Cardiac muscle cell (in vitro differentiated cells and primary cell): ENCODE measurements at regions not wholly inside any gene's neighbourhood (a gene's known extent, or its start where the extent isn't known, plus 50 kb on each side); places are given as distances from the start of the nearest gene placed in this dataset.

Source experiments
- DNase-seq, 2 donors: peaks; one replicate each; pipeline versions ENCODE4 v3.0.0 to v3.0.0-alpha.2; 2010 to 2017; ENCODE audit warnings: low read depth in 1 of 2, low spot score in 1 of 2
- H3K27ac ChIP-seq: fragments of 200-600 bp; sonication (generic); 2 replicates; pipeline ENCODE4 v1.5.1; 2016
- H3K27me3 ChIP-seq: fragments of 200-600 bp; sonication (generic); 2 replicates; pipeline ENCODE4 v1.6.0; 2016; ENCODE audit warnings: control low read depth
- H3K36me3 ChIP-seq: fragments of 200-600 bp; sonication (generic); 2 replicates; pipeline ENCODE4 v1.5.1; 2016; ENCODE audit warnings: control low read depth
- H3K4me1 ChIP-seq: fragments of 200-600 bp; sonication (generic); 2 replicates; pipeline ENCODE4 v1.8.1; 2017; ENCODE audit warnings: low read depth, mild to moderate bottlenecking, mixed run types
- H3K4me3 ChIP-seq: fragments of 200-600 bp; sonication (generic); 2 replicates; pipeline ENCODE4 v1.5.1; 2016; ENCODE audit warnings: mild to moderate bottlenecking
- H3K9me3 ChIP-seq: fragments of 200-600 bp; sonication (generic); 2 replicates; pipeline ENCODE4 v1.5.1; 2017; ENCODE audit warnings: low read depth, mild to moderate bottlenecking, control low read depth
- CTCF ChIP-seq: IDR thresholded peaks from 2 replicates; pipeline ENCODE4 v1.5.1; 2012; ENCODE audit warnings: low read depth, mild to moderate bottlenecking, low read length

GRCh38 chr6:169075915-169076654, 177.6 kb downstream of the THBS2 start:
- Histone ChIP-seq H3K4me3 (no peak overlapping the region), H3K36me3 (no peaks in the 10 kb centered on the region), H3K27ac (no peak overlapping the region), H3K4me1 (no peaks in the 10 kb centered on the region), H3K27me3 (no peaks in the 10 kb centered on the region), H3K9me3 (no peaks in the 10 kb centered on the region)
- peak in 1 of 2 donors; percentile 42 for DNase-seq
- TF ChIP-seq CTCF, result no peak

- Histone ChIP-seq H3K27ac (no peak overlapping the region), H3K4me3 (no peak overlapping the region)
- TF ChIP-seq CTCF, result no peak
These were observed 178.3 kb downstream of the THBS2 start for GRCh38 chr6:169075211-169075914.

GRCh38 chr6:169074526-169074925, 179.1 kb downstream of the THBS2 start:
- DNase-seq, result peak in 1 of 2 donors; percentile 33
- H3K27me3 ChIP-seq, result no peaks in the 10 kb centered on the region
- no peak overlapping the region for H3K27ac ChIP-seq
- H3K4me1 ChIP-seq, result no peaks in the 10 kb centered on the region
- H3K9me3 ChIP-seq, result no peaks in the 10 kb centered on the region
- H3K4me3 ChIP-seq, result no peak overlapping the region
- no peak for TF ChIP-seq CTCF
- no peaks in the 10 kb centered on the region for H3K36me3 ChIP-seq

More at GRCh38 chr6:169075211-169075914, 178.3 kb downstream of the THBS2 start:
- DNase-seq, result peak in 1 of 2 donors; percentile 96
- H3K36me3 ChIP-seq, result no peaks in the 10 kb centered on the region
- H3K4me1 ChIP-seq, result no peaks in the 10 kb centered on the region
- no peaks in the 10 kb centered on the region for H3K27me3 ChIP-seq
- H3K9me3 ChIP-seq, result no peaks in the 10 kb centered on the region

- Histone ChIP-seq H3K27me3 (no peaks in the 10 kb centered on the region), H3K4me1 (no peaks in the 10 kb centered on the region), H3K9me3 (no peaks in the 10 kb centered on the region), H3K36me3 (no peaks in the 10 kb centered on the region), H3K27ac (no peak overlapping the region), H3K4me3 (no peak overlapping the region)
- no peak for TF ChIP-seq CTCF
- DNase-seq, result peak in 1 of 2 donors; percentile 92
These were observed 180.3 kb downstream of the THBS2 start for GRCh38 chr6:169073311-169073710.

- no peaks in the 10 kb centered on the region for H3K36me3 ChIP-seq
- DNase-seq, result no peak
- no peak overlapping the region for H3K27ac ChIP-seq
- H3K27me3 ChIP-seq, result no peaks in the 10 kb centered on the region
- no peaks in the 10 kb centered on the region for H3K4me1 ChIP-seq
- no peak overlapping the region for H3K4me3 ChIP-seq
- no peaks in the 10 kb centered on the region for H3K9me3 ChIP-seq
- TF ChIP-seq CTCF, result no peak
These were observed 181.3 kb downstream of the THBS2 start for GRCh38 chr6:169072127-169073042.
